ENCODE measurements at regions not wholly inside any gene's neighbourhood (a gene's known extent, or its start where the extent isn't known, plus 50 kb on each side); places are given as distances from the start of the nearest gene placed in this dataset.

DNA sequence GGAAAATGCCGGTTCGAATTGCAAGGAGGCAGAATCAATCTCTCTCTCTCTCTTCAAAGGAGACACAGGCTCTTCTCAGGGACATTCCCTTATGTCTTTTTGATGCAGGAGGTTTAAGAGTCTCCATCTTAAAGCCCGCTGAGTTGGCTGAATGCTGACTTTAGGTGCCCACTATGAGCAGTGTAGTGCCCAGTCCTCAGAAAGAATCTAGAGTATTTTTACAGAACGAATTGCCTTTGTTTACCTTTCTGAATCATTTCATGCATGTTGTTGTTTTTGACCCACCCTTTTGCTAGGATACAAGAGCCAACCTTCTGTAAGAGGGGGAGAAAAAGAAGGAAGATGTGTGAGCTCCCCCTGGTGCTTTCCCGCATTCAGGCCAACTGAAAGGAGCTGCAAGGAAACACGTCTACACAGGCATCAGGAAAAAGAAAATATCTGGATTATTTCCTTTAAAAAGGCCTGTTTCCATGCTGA is 193.5 kb upstream of the TCF4 start:
- TF ChIP-seq, protein P1, sequence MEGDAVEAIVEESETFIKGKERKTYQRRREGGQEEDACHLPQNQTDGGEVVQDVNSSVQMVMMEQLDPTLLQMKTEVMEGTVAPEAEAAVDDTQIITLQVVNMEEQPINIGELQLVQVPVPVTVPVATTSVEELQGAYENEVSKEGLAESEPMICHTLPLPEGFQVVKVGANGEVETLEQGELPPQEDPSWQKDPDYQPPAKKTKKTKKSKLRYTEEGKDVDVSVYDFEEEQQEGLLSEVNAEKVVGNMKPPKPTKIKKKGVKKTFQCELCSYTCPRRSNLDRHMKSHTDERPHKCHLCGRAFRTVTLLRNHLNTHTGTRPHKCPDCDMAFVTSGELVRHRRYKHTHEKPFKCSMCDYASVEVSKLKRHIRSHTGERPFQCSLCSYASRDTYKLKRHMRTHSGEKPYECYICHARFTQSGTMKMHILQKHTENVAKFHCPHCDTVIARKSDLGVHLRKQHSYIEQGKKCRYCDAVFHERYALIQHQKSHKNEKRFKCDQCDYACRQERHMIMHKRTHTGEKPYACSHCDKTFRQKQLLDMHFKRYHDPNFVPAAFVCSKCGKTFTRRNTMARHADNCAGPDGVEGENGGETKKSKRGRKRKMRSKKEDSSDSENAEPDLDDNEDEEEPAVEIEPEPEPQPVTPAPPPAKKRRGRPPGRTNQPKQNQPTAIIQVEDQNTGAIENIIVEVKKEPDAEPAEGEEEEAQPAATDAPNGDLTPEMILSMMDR (IDR thresholded peaks at IDR 0.05; ENCODE audit: low read length): peak; percentile 48; the same call in 1 of the 2 replicates
- TF ChIP-seq EZH2 (IDR thresholded peaks at IDR 0.05; ENCODE audit: borderline replicate concordance, low read length): no peak

Data from OCI-LY1 (cell line).